IPS DF 4.7 (cell line): ENCODE measurements at regions not wholly inside any gene's neighbourhood (a gene's known extent, or its start where the extent isn't known, plus 50 kb on each side); places are given as distances from the start of the nearest gene placed in this dataset.
A peak's percentile ranks its signal among the peaks of the same experiment; 100 is the strongest.
"Not testable (repeated sequence)": the region's sequence is repeated elsewhere in the genome, so short reads cannot be mapped to it uniquely, and the experiment has no call there.

Experiments
- DNase-seq: peaks from one replicate; pipeline ENCODE4 v3.0.0-alpha.2; 2013; ENCODE audit warnings: low spot score; ENCODE audit errors: extremely low read depth

DNA sequence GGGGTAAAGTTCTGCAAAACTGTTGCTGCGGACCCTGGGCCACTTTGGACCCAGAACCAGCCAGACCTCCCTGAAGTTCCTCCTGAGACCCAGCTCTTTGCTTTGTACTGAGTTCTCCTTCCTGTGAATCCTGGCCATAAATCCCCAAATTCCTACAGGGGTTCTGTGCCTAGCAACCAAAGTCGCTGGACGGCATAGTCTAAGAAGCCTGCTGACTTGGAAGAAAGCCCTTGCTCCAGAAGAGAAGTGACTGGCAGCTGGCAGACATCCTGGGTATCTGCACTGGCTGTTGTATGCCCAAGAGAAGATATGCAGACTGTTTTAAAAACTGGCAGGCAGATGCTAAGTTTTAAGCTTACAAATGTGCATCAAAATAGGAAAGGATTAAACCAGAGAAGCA lies 99.9 kb upstream of the SLC24A4 start:
- no peak for DNase-seq

DNA sequence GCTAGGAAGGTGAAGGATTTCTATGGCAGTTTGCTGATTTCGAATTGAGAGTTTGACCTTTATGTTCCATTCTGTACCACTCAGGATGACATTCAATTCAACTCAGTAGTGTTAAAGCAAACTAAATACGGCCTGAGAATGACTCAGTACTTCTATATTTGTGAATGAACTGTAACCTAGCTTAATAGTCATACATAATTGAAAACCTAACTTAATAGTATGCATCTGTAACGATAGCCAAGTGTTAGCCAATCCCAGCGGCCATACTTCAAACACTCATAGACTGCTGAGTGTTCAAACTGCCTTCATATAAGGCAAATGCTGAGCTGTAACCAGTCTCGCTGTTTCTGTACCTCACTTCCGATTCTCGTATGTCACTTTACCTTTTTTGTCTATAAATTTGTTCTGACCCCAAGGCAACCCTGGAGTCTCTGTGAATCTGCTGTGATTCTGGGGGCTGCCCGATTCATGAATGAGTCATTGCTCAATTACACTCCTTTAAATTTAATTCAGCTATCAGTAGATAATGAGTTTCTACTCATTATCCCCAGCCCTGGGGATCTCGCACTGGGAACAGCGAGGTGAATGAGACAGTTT lies 98.5 kb upstream of the SLC24A4 start:
- no peak for DNase-seq

DNA sequence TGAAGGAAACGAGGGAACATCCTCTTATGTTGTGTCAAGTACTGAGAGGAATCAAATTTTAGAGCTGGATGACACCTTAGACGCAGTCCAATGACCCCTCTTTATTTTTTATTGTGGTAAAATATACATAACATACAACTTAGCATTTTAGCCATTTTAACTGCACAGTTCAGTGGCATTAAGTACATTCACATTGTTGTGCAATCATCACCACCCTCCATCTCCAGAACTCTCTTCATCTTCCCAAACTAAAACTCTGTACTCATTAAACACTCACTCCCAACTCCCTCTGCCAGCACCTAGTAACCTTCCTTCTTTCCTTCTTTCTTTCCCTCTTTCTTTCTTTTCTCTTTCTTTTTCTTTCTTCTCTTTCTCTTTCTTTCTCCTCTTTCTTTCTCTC lies 97.2 kb upstream of the SLC24A4 start:
- no peak for DNase-seq

DNA sequence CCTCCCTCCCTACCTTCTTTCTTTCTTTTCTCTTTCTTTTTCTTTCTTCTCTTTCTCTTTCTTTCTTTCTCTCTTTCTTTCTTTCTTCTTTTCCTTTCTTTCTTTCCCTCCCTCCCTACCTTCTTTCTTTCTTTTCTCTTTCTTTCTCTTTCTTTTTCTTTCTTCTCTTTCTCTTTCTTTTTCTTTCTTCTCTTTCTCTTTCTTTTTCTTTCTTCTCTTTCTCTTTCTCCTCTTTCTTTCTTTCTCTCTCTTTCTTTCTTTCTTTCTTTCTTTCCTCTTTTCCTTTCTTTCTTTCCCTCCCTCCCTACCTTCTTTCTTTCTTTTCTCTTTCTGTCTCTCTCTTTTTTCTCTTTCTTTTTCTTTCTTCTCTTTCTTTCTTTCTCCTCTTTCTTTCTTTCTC lies 96.8 kb upstream of the SLC24A4 start:
- not testable (repeated sequence) for DNase-seq

DNA sequence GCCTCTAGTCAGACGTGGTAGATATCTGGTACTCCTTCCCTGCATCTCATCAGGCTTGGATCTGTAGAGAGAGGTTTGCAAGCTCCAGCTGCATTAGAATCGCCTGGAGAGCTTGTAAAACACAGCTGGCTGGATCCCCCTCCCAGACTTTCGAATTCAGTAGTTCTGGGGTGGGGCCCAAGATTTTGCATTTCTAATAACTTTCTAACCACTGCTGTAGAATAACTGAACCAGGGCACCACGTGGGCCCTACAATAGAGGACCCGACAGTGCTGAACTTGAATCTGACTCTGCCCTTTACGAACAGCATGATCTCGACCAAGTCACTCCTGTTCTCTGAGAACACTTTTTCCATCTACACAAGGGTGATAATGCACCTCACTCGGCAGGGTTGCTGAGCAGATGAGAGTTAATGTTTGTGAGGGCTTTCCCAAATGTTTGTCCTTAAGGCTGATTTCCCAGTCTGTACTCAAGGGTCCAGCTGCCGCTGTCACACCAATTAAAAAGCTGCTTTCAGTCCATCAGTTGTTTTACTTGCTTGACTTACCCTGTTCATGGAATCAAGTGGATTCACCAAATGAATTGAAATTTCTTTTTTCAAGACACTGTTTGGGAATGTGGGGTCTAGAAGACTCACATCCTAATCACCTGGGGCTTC lies 86.6 kb upstream of the SLC24A4 start:
- no peak for DNase-seq

DNA sequence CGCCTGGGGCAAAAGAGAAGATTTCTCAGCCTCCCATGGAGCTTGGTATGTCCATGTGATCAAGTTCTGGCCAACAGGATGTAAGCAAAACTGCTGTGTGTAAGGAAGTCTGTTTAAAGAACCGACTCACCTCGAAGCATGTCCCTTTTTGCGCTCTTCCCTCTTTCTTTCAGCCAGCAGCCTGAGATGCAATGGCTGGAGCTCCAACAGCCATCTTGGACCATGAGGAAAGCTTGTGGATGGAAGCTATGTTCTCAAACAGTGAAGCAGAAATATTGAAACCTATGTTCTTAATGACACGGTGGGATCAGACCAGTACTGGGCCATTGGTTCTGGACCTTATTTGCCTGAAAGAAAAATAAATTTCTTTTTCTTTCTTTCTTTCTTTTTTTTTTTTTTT lies 82.3 kb upstream of the SLC24A4 start:
- DNase-seq: no peak

DNA sequence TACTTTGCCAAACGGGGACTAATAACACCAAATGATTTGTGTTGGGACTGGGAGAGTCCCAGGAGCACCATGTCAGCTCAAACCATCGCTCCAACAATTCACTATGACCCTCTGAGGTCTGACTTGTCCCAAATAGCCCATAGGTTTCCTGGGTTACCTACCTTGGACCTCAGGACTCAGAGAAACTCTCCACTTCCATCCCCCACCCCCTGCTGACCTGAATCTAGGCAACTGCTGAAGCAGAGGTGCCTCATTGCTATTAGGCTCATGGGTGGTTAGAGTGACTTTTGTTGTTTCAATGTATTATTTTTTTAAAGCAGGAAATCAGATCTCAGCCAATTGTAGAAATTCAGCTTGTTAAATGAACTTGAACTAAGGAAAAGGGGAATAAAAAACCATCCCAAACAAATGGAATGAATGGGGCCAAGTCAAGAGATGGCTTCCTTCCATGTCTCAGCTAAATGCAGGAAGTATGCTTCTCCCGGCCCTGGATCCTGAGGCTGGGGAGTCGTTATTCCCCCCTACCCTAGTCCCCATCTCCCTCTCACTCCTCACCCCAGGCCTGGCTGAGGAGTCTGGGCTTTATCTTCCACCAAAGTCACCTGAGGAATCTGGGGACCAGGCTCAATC lies 80.9 kb upstream of the SLC24A4 start:
- no peak for DNase-seq

DNA sequence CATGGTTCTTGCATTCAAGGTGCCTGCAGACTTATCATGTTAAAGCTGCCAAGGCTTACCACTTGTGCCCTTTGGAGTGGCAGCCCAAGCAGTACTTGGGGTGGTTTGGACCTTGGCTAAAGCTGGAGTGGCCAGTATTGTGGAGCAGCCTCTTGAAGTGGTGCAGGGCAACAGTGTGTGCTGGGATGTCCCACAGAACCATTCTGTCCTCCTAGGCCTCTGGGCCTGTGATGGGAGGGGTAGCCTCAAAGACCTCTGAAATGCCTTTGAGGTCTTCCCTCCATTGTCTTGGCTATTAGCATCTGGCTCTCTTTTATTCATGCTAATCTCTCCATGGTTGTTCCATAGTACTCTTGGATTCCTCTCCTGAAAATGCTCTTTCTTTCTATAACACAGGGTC lies 78.2 kb upstream of the SLC24A4 start:
- DNase-seq: no peak

DNA sequence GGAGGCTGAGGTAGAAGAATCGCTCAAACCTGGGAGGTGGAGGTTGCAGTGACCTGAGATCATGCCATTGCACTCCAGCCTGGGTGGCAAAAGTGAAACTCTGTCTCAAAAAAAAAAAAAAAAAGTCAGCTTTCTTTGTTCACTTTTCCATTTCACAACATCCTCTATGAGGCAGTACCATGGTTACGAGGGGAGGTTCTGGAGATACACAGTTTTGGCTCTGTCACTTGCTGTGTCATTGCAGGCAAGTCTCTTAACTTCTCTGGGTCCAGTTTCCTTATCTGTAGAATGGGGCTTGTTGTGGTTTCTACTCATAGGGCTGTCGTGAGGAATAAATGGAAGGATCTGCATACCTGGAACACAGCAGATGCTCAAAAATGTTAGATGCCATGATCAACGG lies 75.6 kb upstream of the SLC24A4 start:
- no peak for DNase-seq

DNA sequence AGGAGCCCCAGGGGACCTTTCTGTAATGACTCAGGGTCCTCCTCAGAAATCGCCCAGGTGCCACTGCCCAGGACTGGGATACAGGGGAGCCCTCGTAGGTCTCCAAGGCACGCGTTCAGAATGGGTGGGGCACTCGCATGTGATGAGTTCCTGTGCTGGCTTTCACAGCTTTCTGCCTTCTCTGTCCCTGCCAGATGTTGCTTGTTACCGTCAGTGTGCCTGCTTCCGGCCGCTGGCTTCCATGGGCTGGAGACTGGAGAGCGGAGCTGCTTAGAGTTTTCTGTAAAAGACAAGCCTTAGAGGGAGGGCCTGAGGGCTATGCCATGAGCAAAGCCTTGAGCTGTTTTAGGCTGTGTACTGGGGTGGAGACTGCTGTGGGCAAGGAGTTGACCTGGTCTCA lies 75.0 kb upstream of the SLC24A4 start:
- no peak for DNase-seq

DNA sequence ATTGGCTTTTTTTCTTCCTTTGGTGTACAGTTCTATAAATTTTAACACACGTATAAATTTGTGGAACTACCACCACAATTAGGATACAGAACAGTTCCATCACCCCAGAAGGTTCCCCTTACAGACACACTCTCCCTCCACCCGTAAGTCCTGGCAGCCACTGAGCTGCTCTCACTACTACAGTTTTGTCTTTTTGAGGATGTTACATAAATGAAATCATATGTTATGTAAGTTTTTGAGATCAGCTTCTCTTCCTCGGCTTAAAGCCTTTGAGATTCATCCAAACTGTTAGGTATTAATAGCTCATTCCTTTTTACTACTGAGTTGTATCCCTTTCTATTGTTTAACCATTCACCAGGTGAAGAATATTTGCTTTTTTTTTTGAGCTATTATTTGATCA lies 74.3 kb upstream of the SLC24A4 start:
- no peak for DNase-seq

DNA sequence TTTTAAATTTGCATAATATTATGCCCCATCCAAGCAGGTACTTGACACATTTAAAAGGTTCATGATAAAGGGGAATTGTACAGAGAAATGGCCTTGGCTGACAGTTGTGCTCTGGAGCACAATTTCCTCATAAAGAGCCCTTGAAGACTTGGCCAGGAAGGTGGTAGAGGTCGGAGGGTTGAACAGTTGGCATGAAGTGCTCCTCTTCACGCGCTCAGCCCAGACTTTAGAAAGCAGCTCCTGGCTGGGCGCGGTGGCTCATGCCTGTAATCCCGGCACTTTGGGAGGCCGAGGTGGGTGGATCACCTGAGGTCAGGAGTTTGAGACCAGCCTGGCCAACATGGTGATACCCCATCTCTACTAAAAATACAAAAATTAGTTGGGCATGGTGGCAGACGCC lies 72.6 kb upstream of the SLC24A4 start:
- DNase-seq: not testable (repeated sequence)

DNA sequence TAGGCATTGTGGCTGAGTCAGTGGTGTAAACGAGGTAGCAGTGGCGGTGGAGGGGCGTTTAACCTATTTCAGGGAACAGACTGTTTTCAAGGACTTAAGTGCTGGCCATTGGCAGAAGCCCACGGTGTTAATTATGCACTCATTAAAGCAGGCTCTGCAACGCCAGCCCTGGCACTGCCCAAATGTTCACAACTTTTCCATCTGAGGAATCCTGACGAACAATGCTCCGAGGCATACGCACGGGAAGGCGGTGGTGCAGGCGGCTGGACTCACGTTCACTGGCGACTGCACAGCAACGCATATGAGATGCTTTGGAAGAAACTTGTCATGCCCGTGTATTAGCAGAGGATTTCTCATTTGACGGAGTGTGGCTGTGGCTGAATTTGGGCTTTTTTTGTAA lies 70.6 kb upstream of the SLC24A4 start:
- no peak for DNase-seq

DNA sequence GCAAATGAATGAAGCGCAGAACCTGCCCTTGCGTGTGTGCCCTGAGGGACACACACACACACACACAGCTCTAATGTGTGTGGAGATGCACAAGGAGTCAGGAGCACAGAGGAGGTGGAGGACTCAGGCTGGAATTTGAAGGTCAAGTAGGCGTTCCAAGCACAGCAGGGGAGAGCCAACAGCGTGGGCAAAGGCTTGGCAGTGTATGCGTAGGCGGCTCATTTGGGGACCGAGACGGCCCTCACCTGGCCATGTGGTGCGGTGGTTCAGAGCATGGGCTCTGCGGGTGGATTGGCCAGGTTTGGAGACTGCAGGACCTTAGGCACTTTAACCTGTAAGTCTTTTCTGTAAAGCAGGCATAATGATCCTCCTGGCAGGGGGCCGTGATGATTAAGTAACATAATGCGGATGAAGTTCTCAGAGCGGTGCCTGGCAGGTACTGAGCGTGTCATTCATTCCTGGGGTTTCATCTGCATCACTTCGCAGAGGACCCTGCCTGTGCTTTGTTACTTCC lies 69.5 kb upstream of the SLC24A4 start:
- peak; percentile 16 for DNase-seq

DNA sequence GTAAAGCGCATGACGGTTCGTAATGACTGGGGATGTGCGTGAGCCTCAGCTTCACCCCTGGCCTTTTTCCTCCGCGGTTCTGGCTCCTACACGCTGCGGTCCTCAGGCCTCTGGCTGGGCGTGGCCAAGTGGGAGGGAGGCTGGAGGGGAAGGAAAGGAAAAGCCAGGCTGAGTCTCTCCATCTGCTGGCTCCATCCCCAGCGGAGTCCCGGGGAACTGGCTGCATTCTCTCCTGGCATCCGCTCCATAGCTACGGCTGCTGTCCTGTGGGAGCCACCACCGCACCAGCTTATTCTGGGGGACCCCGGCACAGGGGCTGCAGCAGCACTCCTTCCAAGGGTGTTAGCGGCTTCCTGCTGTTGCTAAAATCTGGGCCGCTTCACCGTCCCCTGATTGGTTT lies 68.2 kb upstream of the SLC24A4 start:
- DNase-seq: peak; percentile 16

DNA sequence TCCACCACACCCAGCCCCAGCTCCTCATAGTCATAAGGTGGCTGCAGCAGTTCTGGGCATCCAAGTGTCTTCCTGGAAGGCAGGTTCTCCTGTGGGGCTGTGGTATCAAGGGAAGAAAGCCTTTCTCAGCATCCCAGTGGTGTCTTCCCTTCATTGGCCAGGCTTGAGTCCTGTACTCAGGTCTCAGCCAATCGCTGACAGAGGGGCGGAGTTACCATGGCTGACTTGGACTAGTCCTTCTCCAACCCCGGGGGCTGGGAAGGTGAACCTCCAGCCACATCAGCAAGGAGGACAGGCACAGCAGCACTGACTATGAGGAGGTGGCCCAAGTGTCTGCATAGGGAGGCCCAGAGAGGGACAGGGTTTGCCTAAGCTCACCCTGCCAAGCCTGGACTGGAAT lies 64.0 kb upstream of the SLC24A4 start:
- no peak for DNase-seq

DNA sequence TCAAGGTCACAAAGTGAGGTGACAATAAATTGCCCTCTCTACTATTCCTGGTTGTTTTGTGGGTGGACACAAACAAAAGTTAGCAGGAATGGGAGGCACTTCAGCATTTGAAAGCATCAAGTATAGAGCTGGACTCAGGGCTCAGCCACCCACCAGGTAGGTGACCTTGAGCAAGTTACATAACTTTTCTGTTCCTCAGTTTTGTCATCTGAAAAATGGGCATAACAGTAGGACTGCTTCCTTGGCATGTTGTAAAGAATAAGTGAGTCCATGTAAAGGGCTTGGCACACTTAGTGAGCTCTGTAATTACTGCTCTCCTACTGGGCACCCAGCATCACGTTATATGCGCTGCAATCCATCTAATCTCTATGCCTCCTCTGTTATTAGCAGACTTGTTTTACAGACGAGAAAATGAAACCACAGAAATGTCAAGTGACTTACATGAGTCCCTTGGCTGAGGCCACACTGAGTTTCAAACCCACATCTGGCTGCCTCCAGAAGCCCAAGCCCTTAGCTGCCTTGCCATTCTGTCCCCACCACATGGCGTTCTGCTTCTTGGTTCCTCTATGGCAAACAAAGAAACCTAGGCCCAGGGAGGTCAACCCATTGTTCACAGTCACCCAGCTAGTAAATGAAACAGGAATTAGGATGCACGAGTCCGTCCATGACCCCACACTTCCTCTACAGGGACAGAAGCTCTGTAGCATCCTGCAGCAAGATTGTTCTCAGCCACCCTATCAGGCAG lies 63.2 kb upstream of the SLC24A4 start:
- no peak for DNase-seq

DNA sequence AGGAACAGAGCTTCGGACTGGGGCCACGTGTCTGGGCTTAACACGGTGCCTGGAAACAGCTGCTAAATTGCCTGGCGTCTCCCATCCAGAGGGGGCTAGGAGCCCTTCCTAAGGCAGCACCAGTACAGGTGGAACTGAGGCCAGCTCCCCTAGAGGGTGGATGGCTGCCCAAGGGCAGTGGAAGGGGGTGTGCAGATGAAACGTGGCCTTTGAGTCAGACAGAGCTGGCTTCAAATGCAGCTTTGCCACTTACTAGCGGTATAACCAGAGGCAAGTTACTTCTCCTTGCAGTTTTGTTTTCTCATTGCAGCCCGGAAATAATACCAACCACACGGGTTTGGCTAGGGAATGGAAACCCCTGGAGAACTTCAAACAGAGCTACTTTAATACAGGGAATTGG lies 59.3 kb upstream of the SLC24A4 start:
- DNase-seq: no peak

DNA sequence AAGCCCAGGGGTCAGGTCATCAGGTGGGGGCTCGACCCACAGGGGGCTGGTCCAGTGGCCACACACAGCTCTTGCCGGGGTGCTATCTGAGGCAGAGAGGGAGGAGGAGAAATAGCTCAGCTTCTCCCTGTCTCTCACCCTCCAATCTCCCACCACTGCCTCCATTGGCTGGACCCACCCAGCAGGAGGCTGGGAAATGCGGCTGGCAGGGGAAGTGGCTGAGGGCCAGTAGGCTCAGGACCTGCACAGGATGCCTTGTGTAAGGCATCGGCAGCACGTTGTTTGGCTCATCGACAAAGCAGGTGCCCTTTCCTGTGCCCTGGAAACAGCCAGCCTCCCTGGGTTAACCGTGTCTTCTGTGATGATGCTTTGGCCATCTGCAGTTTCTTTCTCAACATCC lies 58.8 kb upstream of the SLC24A4 start:
- no peak for DNase-seq

DNA sequence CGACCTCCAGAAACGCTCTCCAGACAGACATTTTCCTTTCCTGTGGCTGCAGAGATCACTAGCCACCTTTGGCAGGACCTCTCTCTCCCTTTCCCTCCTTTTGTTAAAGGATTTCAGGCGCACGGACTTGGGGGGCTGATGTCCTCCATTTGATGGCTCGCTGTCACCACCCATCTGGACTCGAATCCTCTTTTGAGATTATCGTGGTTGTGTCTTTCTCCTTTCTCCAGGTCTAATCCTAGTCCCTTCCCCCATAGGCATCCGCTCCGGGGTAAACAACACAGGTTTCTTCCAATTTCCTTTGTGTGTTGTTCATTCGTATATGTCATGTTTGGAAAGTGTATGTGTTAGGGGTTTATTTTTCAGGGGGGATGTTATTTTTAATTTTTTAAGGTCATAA lies 56.7 kb upstream of the SLC24A4 start:
- DNase-seq: no peak
